Mucosa of descending colon (tissue), 3 donors: ENCODE measurements at regions not wholly inside any gene's neighbourhood (a gene's known extent, or its start where the extent isn't known, plus 50 kb on each side); places are given as distances from the start of the nearest gene placed in this dataset.

Source experiments
- ATAC-seq: fragments of 200-7000 bp; cut with Tn5 transposase; one replicate; pipeline ENCODE4 v1.9.1; 2020; ENCODE audit warnings: mild to moderate bottlenecking, moderate library complexity
- DNase-seq, 3 donors: peaks; one replicate each; pipeline ENCODE4 v3.0.0-alpha.2; 2020
- H3K36me3 ChIP-seq: fragments of 200-600 bp; one replicate; pipeline ENCODE4 v1.8.0; 2021; ENCODE audit warnings: low read depth, mild to moderate bottlenecking
- H3K4me1 ChIP-seq: fragments of 200-600 bp; one replicate; pipeline ENCODE4 v1.8.0; 2021; ENCODE audit warnings: low read depth, mild to moderate bottlenecking
- H3K4me3 ChIP-seq: fragments of 200-600 bp; one replicate; pipeline ENCODE4 v1.8.0; 2021; ENCODE audit warnings: mild to moderate bottlenecking
- H3K9me3 ChIP-seq: fragments of 200-600 bp; one replicate; pipeline ENCODE4 v1.8.0; 2021; ENCODE audit warnings: mild to moderate bottlenecking
- CTCF ChIP-seq: fragments of 200-600 bp; IDR thresholded peaks from one replicate; pipeline ENCODE4 v1.8.0; 2022; ENCODE audit warnings: antibody characterized with exemption, mild to moderate bottlenecking
- intact Hi-C, 2 donors: fragments of 100-400 bp; cut with DNase I in 1 of 2; cut with micrococcal nuclease in 1 of 2; formaldehyde crosslinking; loops; one replicate each; pipeline versions ENCODE4 v1.11.0 to v1.11.1; 2022; cut with DNase I, micrococcal nuclease
- donor health status: DM: no; HTN: no; CAD: no; lungs with moderate emphysema.
- donor health status: DM: no; HTN: no; CAD: no.
- donor health status: DM: no; HTN: yes; CAD: no.

- DNase-seq = no peak
Measured at GRCh38 chr2:436205-436604, 148.3 kb upstream of the ALKAL2 start.

GRCh38 chr2:434625-435024 is 146.7 kb upstream of the ALKAL2 start:
- ATAC-seq (no peak), DNase-seq (no peak)
- Histone ChIP-seq H3K4me1 (no peaks in the 10 kb centered on the region), H3K4me3 (no peak overlapping the region), H3K36me3 (no peaks in the 10 kb centered on the region), H3K9me3 (no peaks in the 10 kb centered on the region)
- TF ChIP-seq CTCF = no peak
- intact Hi-C loops = no loop called here

More at GRCh38 chr2:436205-436604, 148.3 kb upstream of the ALKAL2 start:
- intact Hi-C loops = no loop called here
- H3K4me1 ChIP-seq = no peaks in the 10 kb centered on the region
- TF ChIP-seq CTCF = no peak
- ATAC-seq = no peak
- H3K4me3 ChIP-seq = no peak overlapping the region
- H3K36me3 ChIP-seq = no peaks in the 10 kb centered on the region
- H3K9me3 ChIP-seq = no peaks in the 10 kb centered on the region

- DNase-seq (no peak), ATAC-seq (no peak)
- no peak for TF ChIP-seq CTCF
- H3K4me1 ChIP-seq = no peaks in the 10 kb centered on the region
- intact Hi-C loops = no loop called here
- no peaks in the 10 kb centered on the region for H3K36me3 ChIP-seq
- H3K4me3 ChIP-seq = no peak overlapping the region
- no peaks in the 10 kb centered on the region for H3K9me3 ChIP-seq
Measured at GRCh38 chr2:433216-433615, 145.3 kb upstream of the ALKAL2 start.

- intact Hi-C loops = no loop called here
- no peak for DNase-seq
- Histone ChIP-seq H3K36me3 (no peaks in the 10 kb centered on the region), H3K4me1 (no peaks in the 10 kb centered on the region), H3K4me3 (no peak overlapping the region), H3K9me3 (no peaks in the 10 kb centered on the region)
- peak; percentile 47 for ATAC-seq
- TF ChIP-seq CTCF = no peak
Measured at GRCh38 chr2:430291-431040, 142.6 kb upstream of the ALKAL2 start.

GRCh38 chr2:429575-430254 is 141.8 kb upstream of the ALKAL2 start:
- peak; percentile 80 for ATAC-seq

More at GRCh38 chr2:429575-430254, 141.8 kb upstream of the ALKAL2 start:
- Histone ChIP-seq H3K36me3 (no peaks in the 10 kb centered on the region), H3K9me3 (no peaks in the 10 kb centered on the region), H3K4me3 (no peak overlapping the region), H3K4me1 (no peaks in the 10 kb centered on the region)
- no peak for TF ChIP-seq CTCF
- intact Hi-C loops = no loop called here
- peak in 1 of 3 donors; percentile 20 for DNase-seq
